GM21825 (cell line): ENCODE measurements at regions not wholly inside any gene's neighbourhood (a gene's known extent, or its start where the extent isn't known, plus 50 kb on each side); places are given as distances from the start of the nearest gene placed in this dataset.
"Not testable (repeated sequence)": the region's sequence is repeated elsewhere in the genome, so short reads cannot be mapped to it uniquely, and the experiment has no call there.

Source experiments
- ATAC-seq: cut with Tn5 transposase; IDR thresholded peaks from one replicate; pipeline ENCODE4 v1.9.1; 2021; ENCODE audit warnings: mild to moderate bottlenecking, moderate library complexity; ENCODE audit not compliant: unreplicated experiment

DNA sequence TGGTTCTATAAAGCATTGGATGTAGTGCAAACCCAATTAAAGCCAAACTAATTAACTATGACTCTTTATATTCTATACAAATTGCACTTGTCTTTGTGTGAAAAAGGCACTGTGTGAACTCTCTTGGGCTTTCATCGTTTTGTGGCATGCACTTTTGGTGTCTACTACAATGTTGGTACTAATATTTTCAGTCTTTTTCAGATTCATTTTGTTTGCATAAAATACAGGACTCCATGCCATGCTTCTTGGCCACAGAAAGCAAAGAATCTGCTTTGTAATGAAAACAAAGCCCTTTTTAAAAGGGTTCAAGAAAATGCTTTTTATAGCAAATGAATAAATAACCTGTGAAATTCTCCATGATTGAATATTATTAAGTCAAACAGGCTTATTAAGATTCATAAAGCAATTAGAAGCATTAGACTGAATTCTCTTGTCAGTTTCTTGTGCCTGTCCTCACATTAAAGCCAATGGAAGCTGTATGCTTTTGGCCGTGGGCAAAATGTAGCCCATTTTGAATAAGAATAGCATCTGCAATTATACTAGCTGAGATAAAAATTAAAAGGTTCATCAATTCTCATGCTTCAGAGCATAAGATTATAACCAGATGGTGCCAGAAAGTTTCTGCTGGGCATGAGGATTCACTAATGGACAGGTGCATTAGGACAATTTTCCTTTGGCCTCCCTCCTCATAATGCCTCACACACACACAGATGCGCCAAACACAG, 1665.2 kb downstream of the SUCLG1 start:
- no peak for ATAC-seq

- no peak for ATAC-seq
Measured at GRCh38 chr2:82792316-82792715, 1666.8 kb downstream of the SUCLG1 start.

- ATAC-seq: no peak
Measured at GRCh38 chr2:82790206-82791021, 1668.7 kb downstream of the SUCLG1 start.

DNA sequence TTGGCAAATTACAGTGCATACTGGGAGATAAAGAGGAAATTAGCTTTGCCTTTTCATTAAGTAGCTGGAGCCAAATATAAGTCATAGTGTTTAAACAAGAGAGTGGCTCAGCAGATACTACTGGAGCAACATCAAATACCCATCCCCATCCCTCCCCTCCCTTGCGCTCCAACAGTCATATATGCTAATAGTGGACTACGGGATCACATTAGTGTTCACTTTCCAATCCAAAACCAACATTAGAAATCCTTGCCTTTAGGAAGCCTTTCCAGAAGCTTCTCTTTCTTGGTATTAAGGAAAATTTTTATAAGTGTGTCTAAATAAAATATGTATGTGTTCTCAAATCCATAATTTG, 1669.3 kb downstream of the SUCLG1 start:
- ATAC-seq: no peak

- no peak for ATAC-seq
Measured at GRCh38 chr2:82781176-82781915, 1677.7 kb downstream of the SUCLG1 start.

- no peak for ATAC-seq
Measured at GRCh38 chr2:82780050-82780449, 1679.0 kb downstream of the SUCLG1 start.

DNA sequence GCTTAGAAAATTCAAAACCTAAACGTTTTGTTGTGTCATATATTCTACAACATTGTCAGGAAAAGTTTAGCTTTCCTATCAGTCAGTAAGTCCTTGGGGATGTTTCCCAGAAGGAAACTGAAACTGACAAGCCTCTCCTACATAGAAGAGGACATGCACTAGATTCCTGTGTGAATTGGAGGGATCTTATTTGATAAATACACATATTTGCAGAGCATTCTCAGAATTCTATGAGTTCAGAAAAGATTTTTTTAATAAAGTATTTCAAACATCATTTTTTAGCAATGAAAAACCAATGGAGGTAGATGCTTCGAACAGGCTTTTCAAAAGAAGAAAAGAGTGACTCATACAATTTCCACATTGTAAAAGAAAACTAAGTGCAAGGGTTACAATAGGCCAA, 1706.7 kb downstream of the SUCLG1 start:
- no peak for ATAC-seq

DNA sequence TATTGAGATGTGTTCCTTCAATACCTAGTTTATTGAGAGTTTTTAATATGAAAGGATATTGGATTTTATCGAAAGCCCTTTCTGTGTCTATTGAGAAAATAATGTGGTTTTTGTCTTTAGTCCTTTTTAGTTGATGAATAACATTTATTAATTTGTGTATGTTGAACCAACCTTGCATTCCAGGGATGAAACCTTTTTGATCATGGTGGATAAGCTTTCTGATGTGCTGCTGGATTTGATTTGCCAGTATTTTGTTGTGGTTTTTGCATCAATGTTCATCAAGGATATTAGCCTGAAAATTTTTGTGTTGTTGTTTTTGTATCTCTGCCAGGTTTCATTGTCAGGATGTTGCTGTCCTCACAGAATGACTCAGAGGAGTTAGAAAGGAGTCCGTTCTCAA, 1710.4 kb downstream of the SUCLG1 start:
- no peak for ATAC-seq

DNA sequence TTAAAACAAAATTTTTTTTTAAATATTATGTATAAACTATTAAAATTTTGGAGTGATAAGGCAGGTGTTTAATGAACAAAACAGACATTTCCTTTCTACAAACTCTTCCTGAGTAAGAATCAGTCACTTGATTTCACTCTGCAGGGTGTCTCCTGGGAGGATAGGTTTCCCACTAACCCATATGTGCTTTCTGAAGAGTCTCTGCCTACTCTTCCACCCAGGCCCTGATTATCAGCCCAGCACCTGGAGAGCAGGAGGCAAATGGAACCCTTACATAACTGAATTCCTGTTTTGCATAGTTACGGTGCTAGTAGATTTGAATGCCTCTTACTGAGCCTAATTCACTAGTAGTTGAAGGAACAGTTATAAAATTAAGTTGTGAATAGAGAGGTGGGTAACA, 1718.6 kb downstream of the SUCLG1 start:
- no peak for ATAC-seq

DNA sequence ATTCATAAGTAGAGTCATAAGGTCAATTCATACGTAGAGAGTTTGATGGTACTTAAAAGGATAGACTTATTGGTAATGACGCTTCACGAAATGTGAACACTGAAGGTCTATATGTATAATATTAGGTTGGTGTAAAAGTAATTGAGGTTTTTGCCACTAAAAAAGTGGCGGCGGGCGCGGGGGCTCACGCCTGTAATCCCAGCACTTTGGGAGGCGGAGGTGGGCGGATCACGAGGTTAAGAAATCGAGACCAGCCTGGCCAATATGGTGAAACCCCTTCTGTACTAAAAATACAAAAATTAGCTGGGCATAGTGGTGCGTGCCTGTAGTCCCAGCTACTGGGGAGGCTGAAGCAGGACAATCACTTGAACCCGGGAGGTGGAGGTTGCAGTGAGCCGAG, 1721.1 kb downstream of the SUCLG1 start:
- not testable (repeated sequence) for ATAC-seq

- no peak for ATAC-seq
Measured at GRCh38 chr2:82735336-82735735, 1723.7 kb downstream of the SUCLG1 start.

GRCh38 chr2:82731824-82732223, 1727.3 kb downstream of the SUCLG1 start:
- no peak for ATAC-seq

DNA sequence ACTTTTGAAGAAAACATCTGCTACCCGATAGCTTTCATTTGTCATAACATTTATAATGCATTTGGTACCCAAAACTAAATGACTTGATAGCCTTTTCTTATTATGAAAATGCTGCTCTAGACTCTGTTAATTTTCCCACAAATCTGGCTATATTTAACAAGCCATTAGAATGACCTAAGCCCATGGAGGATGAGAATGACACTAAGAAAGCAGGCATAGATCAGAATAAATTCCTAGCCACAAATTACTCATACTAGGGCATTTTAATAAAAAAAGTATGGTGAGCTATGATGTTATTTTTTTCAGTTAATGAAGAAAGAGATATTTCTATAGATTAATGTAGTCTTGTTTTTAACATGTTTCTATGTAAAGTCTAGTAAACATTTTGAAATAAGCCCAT, 1728.3 kb downstream of the SUCLG1 start:
- no peak for ATAC-seq

- no peak for ATAC-seq
Measured at GRCh38 chr2:82728090-82728489, 1731.0 kb downstream of the SUCLG1 start.

DNA sequence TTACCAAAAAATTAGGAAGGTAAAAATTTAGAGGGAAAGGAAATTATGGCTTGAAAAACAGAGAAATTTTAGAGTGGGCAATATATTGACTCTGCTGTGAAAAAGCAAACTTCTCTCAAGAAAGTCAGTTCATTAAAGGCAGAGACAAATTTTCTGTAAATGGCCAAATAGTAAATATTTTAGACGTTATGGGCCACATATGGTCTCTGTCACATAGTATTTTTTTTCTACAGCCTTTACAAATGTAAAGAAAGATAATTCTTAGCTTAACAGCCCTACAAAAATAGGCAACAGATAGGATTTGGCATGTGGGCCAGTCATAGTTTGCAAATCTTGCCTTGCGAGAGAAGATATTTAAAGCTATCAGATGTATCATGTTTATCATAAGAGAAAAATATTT, 1750.4 kb downstream of the SUCLG1 start:
- ATAC-seq: no peak

DNA sequence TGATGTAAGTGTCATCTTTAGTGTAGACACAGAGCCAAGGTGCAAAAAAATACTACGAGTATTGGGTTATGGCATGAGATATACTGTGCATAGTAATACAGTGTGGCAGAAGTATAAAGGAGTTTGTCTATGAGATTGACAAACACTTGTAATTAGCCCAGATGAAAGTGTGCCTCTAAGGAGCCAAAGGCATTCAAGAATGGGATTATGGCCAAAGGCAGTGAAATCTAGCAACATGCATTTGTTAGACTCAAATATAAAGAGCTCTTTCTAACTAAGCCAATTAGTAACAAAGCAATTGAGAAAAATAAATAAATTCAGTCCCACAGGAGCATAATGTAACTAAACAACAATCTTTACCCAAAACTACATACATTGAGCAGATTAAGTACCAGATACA, 1761.8 kb downstream of the SUCLG1 start:
- no peak for ATAC-seq

- no peak for ATAC-seq
Measured at GRCh38 chr2:82694431-82694830, 1764.6 kb downstream of the SUCLG1 start.

GRCh38 chr2:82690757-82691411, 1768.2 kb downstream of the SUCLG1 start:
- no peak for ATAC-seq

DNA sequence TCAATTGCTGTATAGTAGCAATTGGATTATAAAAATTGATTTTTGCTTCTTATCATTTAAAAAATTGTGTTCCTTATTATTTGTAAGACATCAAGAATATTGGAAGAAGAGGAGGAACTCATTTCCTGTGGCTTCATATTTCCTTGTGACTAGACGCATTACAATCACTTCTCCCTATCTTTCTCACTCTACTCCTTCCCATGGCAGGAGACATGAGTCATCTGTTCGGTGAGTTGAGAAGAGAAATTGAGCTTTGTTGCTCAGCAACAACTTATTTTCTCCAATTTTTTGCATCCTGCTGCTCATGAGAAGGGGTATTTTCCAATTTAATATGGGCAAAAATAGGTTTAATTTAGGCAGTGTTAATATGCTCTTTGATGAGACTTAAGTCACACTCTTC, 1783.9 kb downstream of the SUCLG1 start:
- ATAC-seq: no peak

DNA sequence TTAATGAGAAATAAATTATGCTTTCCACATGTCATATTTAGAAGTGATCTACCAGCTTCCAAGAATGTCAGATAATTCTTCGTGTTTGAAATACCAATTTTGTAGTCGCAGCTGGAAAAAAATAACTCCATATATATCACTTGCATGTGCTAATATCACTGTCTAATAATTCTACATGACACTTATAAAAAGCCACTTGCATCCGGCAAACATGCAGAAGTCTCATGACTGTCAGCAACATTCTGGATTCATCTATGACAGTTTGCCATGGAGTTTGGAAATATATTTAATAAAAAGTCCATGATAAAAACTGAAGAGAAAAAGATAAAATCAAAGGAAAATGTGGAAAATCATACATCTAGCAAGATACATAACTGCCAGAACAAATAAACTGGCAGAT, 1784.4 kb downstream of the SUCLG1 start:
- no peak for ATAC-seq

DNA sequence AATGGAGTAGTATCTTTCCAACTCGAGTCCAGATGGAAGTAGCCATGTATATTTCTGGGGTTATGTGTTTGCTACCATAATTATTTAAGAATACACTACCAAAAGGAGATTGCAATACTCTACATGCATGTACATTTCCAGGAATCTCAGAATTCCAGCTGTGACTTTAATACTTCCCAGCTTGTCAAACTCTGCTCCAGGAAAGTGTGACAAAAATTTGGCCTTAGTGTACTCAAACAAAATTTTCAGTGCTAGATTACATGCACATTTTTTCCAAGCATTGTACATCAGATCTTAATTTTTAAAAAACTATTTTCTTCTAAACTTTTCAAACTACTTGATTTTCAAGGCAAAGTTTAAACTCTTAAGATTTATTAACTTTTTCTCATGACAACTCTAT, 1791.6 kb downstream of the SUCLG1 start:
- ATAC-seq: no peak
